ENCODE measurements at regions not wholly inside any gene's neighbourhood (a gene's known extent, or its start where the extent isn't known, plus 50 kb on each side); places are given as distances from the start of the nearest gene placed in this dataset.

GRCh38 chr3:59263152-59263551 is 213.3 kb upstream of the CFAP20DC start:
- no peak for TF ChIP-seq CTCF (IDR thresholded peaks at IDR 0.05; ENCODE audit: low read length)
- no peak for TF ChIP-seq EZH2phosphoT487 (IDR thresholded peaks at IDR 0.05; ENCODE audit: low read length)
- TF ChIP-seq EZH2 (optimal IDR thresholded peaks at IDR 0.05; ENCODE audit: low read depth, low read length), result no peak

Data from MM.1S (cell line).